DND-41 (cell line): ENCODE measurements at regions not wholly inside any gene's neighbourhood (a gene's known extent, or its start where the extent isn't known, plus 50 kb on each side); places are given as distances from the start of the nearest gene placed in this dataset.

Experiments used
- CTCF ChIP-seq: IDR thresholded peaks from 2 replicates; pipeline ENCODE4 v1.5.1; 2012; ENCODE audit warnings: borderline replicate concordance, low read length, moderate library complexity, mild to moderate bottlenecking; ENCODE audit not compliant: poor library complexity, severe bottlenecking; ENCODE audit errors: extremely low read depth
- EZH2 ChIP-seq: IDR thresholded peaks from 3 replicates; pipeline ENCODE4 v1.6.1; 2012; ENCODE audit warnings: borderline replicate concordance, low read depth, mild to moderate bottlenecking, moderate library complexity, low read length, inconsistent platforms; ENCODE audit not compliant: severe bottlenecking

- TF ChIP-seq CTCF, result no peak
- TF ChIP-seq EZH2, result no peak
Measured at GRCh38 chr12:62998454-62998853, 63.5 kb upstream of the PPM1H start.
